A549 (cell line): ENCODE measurements at regions not wholly inside any gene's neighbourhood (a gene's known extent, or its start where the extent isn't known, plus 50 kb on each side); places are given as distances from the start of the nearest gene placed in this dataset.

Experiments
- ATAC-seq, 2 experiments: fragments of 200-7000 bp in 1 of 2; fragments of >200 bp in 1 of 2; cut with Nextera tagmentation in 1 of 2; cut with Tn5 transposase in 1 of 2; 3 replicates each; pipeline versions ENCODE4 v1.8.0 to v1.9.1; 2018 to 2020; ENCODE audit warnings: mild to moderate bottlenecking in 1 of 2, moderate library complexity in 1 of 2
- CTCF ChIA-PET: fragments of 300-600 bp; sonication (Branson Sonifier 250); formaldehyde crosslinking; extraction: SDS; loops from one replicate; lab custom pipeline; 2021; ENCODE audit warnings: antibody characterized with exemption, inconsistent platforms; lab: Yijun Ruan, JAX
- POLR2A ChIA-PET: fragments of 350-600 bp; formaldehyde crosslinking; extraction: SDS; loops from one replicate; lab custom pipeline; 2021; ENCODE audit warnings: antibody characterized with exemption, inconsistent platforms; lab: Yijun Ruan, JAX
- DNase-seq, 2 experiments: peaks; one replicate each; pipeline versions ENCODE4 v3.0.0 to v3.0.0-alpha.2; 2011 to 2016; ENCODE audit warnings: low read depth in 1 of 2, low spot score in 1 of 2
- FAIRE-seq: peaks from 2 replicates; lab custom pipeline; 2011; peaks lifted over from hg19 to GRCh38; lab: Jason Lieb, UNC
- H3K27ac ChIP-seq, 2 experiments: fragments of >200 bp; sonication (Bioruptor Twin); formaldehyde crosslinking; 3 replicates each; pipeline ENCODE4 v1.5.1; 2016 to 2017
- H3K4me1 ChIP-seq: fragments of >200 bp; sonication (Bioruptor Twin); formaldehyde crosslinking; 3 replicates; pipeline ENCODE4 v1.6.1; 2016
- H3K4me2 ChIP-seq: fragments of >200 bp; sonication (Bioruptor Twin); formaldehyde crosslinking; 3 replicates; pipeline ENCODE4 v1.6.1; 2016
- H3K4me3 ChIP-seq: fragments of >200 bp; sonication (Bioruptor Twin); formaldehyde crosslinking; 3 replicates; pipeline ENCODE4 v1.5.1; 2016
- H3K9me3 ChIP-seq: fragments of >200 bp; sonication (Bioruptor Twin); formaldehyde crosslinking; 3 replicates; pipeline ENCODE4 v1.6.1; 2016
- ATOH8 ChIP-seq: fragments of 250-450 bp; sonication (Bioruptor Pico); IDR thresholded peaks from 2 replicates; pipeline ENCODE4 v1.5.0; 2020; ENCODE audit warnings: low read depth, mild to moderate bottlenecking, moderate library complexity
- BCL3 ChIP-seq: fragments of >200 bp; sonication (Bioruptor Twin); formaldehyde crosslinking; IDR thresholded peaks from 3 replicates; pipeline ENCODE4 v1.6.1; 2016
- BHLHE40 ChIP-seq: IDR thresholded peaks from 2 replicates; pipeline ENCODE4 v1.6.1; 2012; ENCODE audit warnings: low read depth, low read length, inconsistent platforms
- CBX2 ChIP-seq: fragments of 200-600 bp; sonication (generic); IDR thresholded peaks from 2 replicates; pipeline ENCODE4 v1.6.1; 2016; ENCODE audit warnings: low read depth, mild to moderate bottlenecking, borderline replicate concordance
- CHD2 ChIP-seq: fragments of 150-350 bp; IDR thresholded peaks from 2 replicates; pipeline ENCODE4 v1.6.1; 2014; ENCODE audit warnings: low read length; ENCODE audit not compliant: partially characterized antibody
- EHMT2 ChIP-seq: fragments of 200-600 bp; sonication (generic); IDR thresholded peaks from 2 replicates; pipeline ENCODE4 v1.6.1; 2016; ENCODE audit warnings: antibody characterized with exemption, low read depth, mild to moderate bottlenecking, moderate library complexity
- EP300 ChIP-seq, 2 experiments: fragments of >200 bp; sonication (Bioruptor Twin); formaldehyde crosslinking; IDR thresholded peaks; 2 replicates in 1 of 2; 3 replicates in 1 of 2; pipeline ENCODE4 v1.6.1; 2016 to 2017
- FOSB ChIP-seq: fragments of 250-450 bp; sonication (Bioruptor Pico); IDR thresholded peaks from 2 replicates; pipeline ENCODE4 v1.5.0; 2020; ENCODE audit warnings: mild to moderate bottlenecking, moderate library complexity
- FOSL2 ChIP-seq, 2 experiments: fragments of 450-650 bp in 1 of 2; fragments of >200 bp in 1 of 2; sonication (Bioruptor Twin) in 1 of 2; formaldehyde crosslinking; IDR thresholded peaks; 2 replicates each; pipeline versions ENCODE4 v1.5.0 to v1.6.1; 2016 to 2020; ENCODE audit warnings: mild to moderate bottlenecking in 1 of 2, moderate library complexity in 1 of 2
- FOXS1 ChIP-seq: fragments of 250-450 bp; sonication (Bioruptor Pico); IDR thresholded peaks from 2 replicates; pipeline ENCODE4 v1.5.0; 2020; ENCODE audit warnings: mild to moderate bottlenecking, moderate library complexity
- HOXA7 ChIP-seq: fragments of 250-450 bp; sonication (Bioruptor Pico); IDR thresholded peaks from 2 replicates; pipeline ENCODE4 v1.5.0; 2020; ENCODE audit warnings: mild to moderate bottlenecking, moderate library complexity
- HOXB5 ChIP-seq: fragments of 250-450 bp; sonication (Bioruptor Pico); IDR thresholded peaks from 2 replicates; pipeline ENCODE4 v1.5.0; 2020; ENCODE audit warnings: mild to moderate bottlenecking, moderate library complexity
- JUN ChIP-seq, 2 experiments: fragments of >200 bp; sonication (Bioruptor Twin); formaldehyde crosslinking; IDR thresholded peaks; 2 replicates in 1 of 2; 3 replicates in 1 of 2; pipeline ENCODE4 v1.6.1; 2016 to 2017
- KDM1A ChIP-seq: fragments of 200-600 bp; sonication (generic); IDR thresholded peaks from 2 replicates; pipeline ENCODE4 v1.6.1; 2016; ENCODE audit warnings: low read depth, mild to moderate bottlenecking
- MYC ChIP-seq: IDR thresholded peaks from 2 replicates; pipeline ENCODE4 v1.6.1; 2012; ENCODE audit warnings: mild to moderate bottlenecking, inconsistent platforms, low read length, improper control_type of control experiment, borderline replicate concordance
- NPAS2 ChIP-seq: fragments of 250-450 bp; sonication (Bioruptor Pico); IDR thresholded peaks from 2 replicates; pipeline ENCODE4 v1.8.0; 2022; ENCODE audit warnings: mild to moderate bottlenecking, moderate library complexity, borderline replicate concordance
- PHF8 ChIP-seq: fragments of 200-600 bp; sonication (generic); IDR thresholded peaks from 2 replicates; pipeline ENCODE4 v1.6.1; 2016; ENCODE audit warnings: low read depth, mild to moderate bottlenecking, antibody characterized with exemption, moderate library complexity, borderline replicate concordance
- POLR2A ChIP-seq: IDR thresholded peaks from 2 replicates; pipeline ENCODE4 v1.6.1; 2012; ENCODE audit warnings: mild to moderate bottlenecking, low read length
- RAD21 ChIP-seq, 2 experiments: fragments of >200 bp in 1 of 2; sonication (Bioruptor Twin) in 1 of 2; formaldehyde crosslinking in 1 of 2; IDR thresholded peaks in 1 of 2; conservative IDR thresholded peaks in 1 of 2; 2 replicates in 1 of 2; 3 replicates in 1 of 2; pipeline ENCODE4 v1.6.1; 2012 to 2018; ENCODE audit warnings: inconsistent platforms in 1 of 2
- RCOR1 ChIP-seq: fragments of 150-350 bp; IDR thresholded peaks from 2 replicates; pipeline ENCODE4 v1.6.1; 2014; ENCODE audit warnings: antibody characterized with exemption, low read length, low read depth
- RNF2 ChIP-seq: fragments of 200-600 bp; sonication (generic); IDR thresholded peaks from 2 replicates; pipeline ENCODE4 v1.6.1; 2016; ENCODE audit warnings: low read depth, mild to moderate bottlenecking, antibody characterized with exemption, moderate library complexity, borderline replicate concordance
- SREBF2 ChIP-seq: fragments of 450-650 bp; IDR thresholded peaks from 2 replicates; pipeline ENCODE4 v1.6.1; 2014; ENCODE audit warnings: mild to moderate bottlenecking, moderate library complexity
- USF2 ChIP-seq: fragments of 450-650 bp; IDR thresholded peaks from 2 replicates; pipeline ENCODE4 v1.6.1; 2014; ENCODE audit warnings: antibody characterized with exemption
- ZC3H11A ChIP-seq: fragments of 450-650 bp; IDR thresholded peaks from 2 replicates; pipeline ENCODE4 v1.6.1; 2014; ENCODE audit warnings: antibody characterized with exemption, mild to moderate bottlenecking
- WGBS: methylation state at CpG from one replicate; pipeline ENCODE4 v1.1.6; 2017; ENCODE audit errors: missing lambda C conversion rate; 5-methylcytosine and 5-hydroxymethylcytosine counted together

GRCh38 chr5:74257060-74257527, 383.4 kb downstream of the ENC1 start:
- H3K27ac ChIP-seq = no peak overlapping the region

GRCh38 chr5:74255692-74256392, 384.7 kb downstream of the ENC1 start:
- no peak overlapping the region for H3K27ac ChIP-seq
- FAIRE-seq (no peak), DNase-seq (no peak), ATAC-seq (no peak)
- CTCF ChIA-PET = no interaction called here
- peaks cover 5% of the 10 kb centered on the region; the same call in 1 of the 3 replicates for H3K4me1 ChIP-seq
- POLR2A ChIA-PET = no interaction called here
- TF ChIP-seq NPAS2 (no peak), FOXS1 (CRISPR knock-in tag) (no peak)
- TF ChIP-seq, all 56 proteins: peak for 0
- Histone ChIP-seq H3K4me2 (no peak overlapping the region), H3K9me3 (no peaks in the 10 kb centered on the region), H3K4me3 (no peak overlapping the region)
- WGBS = 69% methylated on average over 6 of the region's 6 CpGs

More at GRCh38 chr5:74257060-74257527, 383.4 kb downstream of the ENC1 start:
- ChIA-PET POLR2A (no interaction called here), CTCF (interaction anchor here (0.9 to 2.4 kb wide), 3 partner anchors 9 to 383 kb away, joined by 3 to 5 read pairs (median 4); partner anchors contain the start of gene ENC1)
- TF ChIP-seq ZC3H11A = no peak
- no peak for TF ChIP-seq MYC
- TF ChIP-seq EHMT2 = no peak
- no peak for TF ChIP-seq BHLHE40
- TF ChIP-seq POLR2A = no peak
- no peak for TF ChIP-seq CBX2
- TF ChIP-seq PHF8 = no peak
- TF ChIP-seq KDM1A = no peak
- no peak for TF ChIP-seq JUN (IDR thresholded peaks at IDR 0.05)
- TF ChIP-seq RAD21 (conservative IDR thresholded peaks at IDR 0.05 in 1 of 2, IDR thresholded peaks at IDR 0.05 in 1 of 2) = no peak
- no peak for TF ChIP-seq EP300 (IDR thresholded peaks at IDR 0.05)
- FAIRE-seq (no peak), ATAC-seq (no peak), DNase-seq (no peak)
- WGBS = 80% methylated on average over 5 of the region's 5 CpGs
- H3K4me2 ChIP-seq = no peak overlapping the region
- no peak overlapping the region for H3K4me3 ChIP-seq
- H3K4me1 ChIP-seq = no peaks in the 10 kb centered on the region
- no peaks in the 10 kb centered on the region for H3K9me3 ChIP-seq

GRCh38 chr5:74254257-74254656, 386.3 kb downstream of the ENC1 start:
- Histone ChIP-seq H3K4me2 (no peak overlapping the region), H3K4me3 (no peak overlapping the region), H3K9me3 (no peaks in the 10 kb centered on the region), H3K27ac (no peak overlapping the region), H3K4me1 (peaks cover 7% of the 10 kb centered on the region; the same call in 1 of the 3 replicates)
- WGBS = 15% methylated on average over 1 of the region's 1 CpG
- no peak for DNase-seq
- ChIA-PET CTCF (interaction anchor here (0.6 kb wide), 1 partner anchor 378 kb away, joined by 3 read pairs; no protein-coding TSS in a partner anchor), POLR2A (no interaction called here)
- TF ChIP-seq BCL3 (no peak), RCOR1 (no peak), USF2 (no peak), ATOH8 (no peak), MYC (no peak), FOSB (CRISPR knock-in tag) (no peak), FOSL2 (IDR thresholded peaks at IDR 0.05) (no peak), FOSL2 (CRISPR knock-in tag; IDR thresholded peaks at IDR 0.05) (no peak), CHD2 (no peak), RNF2 (no peak), ZC3H11A (no peak), SREBF2 (no peak), HOXB5 (CRISPR knock-in tag) (no peak), NPAS2 (no peak), HOXA7 (CRISPR knock-in tag) (no peak)
- ATAC-seq = no peak
- FAIRE-seq = no peak
